ELF-1 (cell line): ENCODE measurements at regions not wholly inside any gene's neighbourhood (a gene's known extent, or its start where the extent isn't known, plus 50 kb on each side); places are given as distances from the start of the nearest gene placed in this dataset.
"Not testable (repeated sequence)": the region's sequence is repeated elsewhere in the genome, so short reads cannot be mapped to it uniquely, and the experiment has no call there.

Source experiments
- DNase-seq: peaks from one replicate; pipeline ENCODE4 v3.0.0-alpha.2; 2016; ENCODE audit warnings: low read depth, low spot score

GRCh38 chr3:153268564-153269279, 106.7 kb downstream of the RAP2B start:
- DNase-seq, result no peak

- DNase-seq, result no peak
Measured at GRCh38 chr3:153269730-153270129, 107.7 kb downstream of the RAP2B start.

DNA sequence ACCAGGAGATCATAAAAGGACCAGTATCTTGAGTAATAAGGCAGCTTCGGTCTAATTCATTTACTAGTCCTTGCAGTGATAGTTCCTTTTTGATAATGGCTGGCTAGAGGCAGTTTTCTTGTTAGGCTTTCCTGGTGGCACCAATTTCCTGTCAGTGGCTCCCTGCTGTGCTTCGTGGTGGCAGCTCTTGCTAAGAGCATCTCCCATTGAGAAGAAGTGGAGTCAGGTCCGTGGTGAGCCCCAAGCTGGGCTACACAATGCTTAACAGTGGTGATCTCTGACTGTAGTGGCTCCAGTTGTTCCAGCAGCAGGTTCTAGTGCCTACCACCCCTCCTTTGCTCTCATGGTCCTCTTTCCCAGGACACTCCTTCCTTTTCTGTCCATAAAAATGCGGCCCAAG, 111.2 kb downstream of the RAP2B start:
- DNase-seq, result no peak

GRCh38 chr3:153273767-153274435, 111.9 kb downstream of the RAP2B start:
- no peak for DNase-seq

GRCh38 chr3:153274561-153274960, 112.5 kb downstream of the RAP2B start:
- DNase-seq, result no peak

DNA sequence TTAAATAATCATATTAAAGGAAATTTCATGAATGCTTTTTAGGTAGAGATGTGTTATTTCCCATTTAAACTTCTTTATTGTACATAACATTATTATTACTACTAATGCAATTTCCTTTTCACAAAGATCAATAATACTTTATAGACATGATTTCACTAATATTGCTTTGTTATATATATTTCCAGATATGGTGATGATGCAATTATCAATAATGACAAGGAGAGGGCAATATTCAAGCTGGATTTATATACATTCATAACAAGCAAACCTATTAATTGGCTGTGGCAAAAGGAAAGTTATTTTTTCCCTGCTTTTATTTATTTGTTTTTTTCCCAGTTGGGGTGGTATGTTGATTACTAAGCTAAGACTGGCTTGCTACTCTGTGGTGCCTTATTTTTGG, 113.5 kb downstream of the RAP2B start:
- DNase-seq, result no peak

DNA sequence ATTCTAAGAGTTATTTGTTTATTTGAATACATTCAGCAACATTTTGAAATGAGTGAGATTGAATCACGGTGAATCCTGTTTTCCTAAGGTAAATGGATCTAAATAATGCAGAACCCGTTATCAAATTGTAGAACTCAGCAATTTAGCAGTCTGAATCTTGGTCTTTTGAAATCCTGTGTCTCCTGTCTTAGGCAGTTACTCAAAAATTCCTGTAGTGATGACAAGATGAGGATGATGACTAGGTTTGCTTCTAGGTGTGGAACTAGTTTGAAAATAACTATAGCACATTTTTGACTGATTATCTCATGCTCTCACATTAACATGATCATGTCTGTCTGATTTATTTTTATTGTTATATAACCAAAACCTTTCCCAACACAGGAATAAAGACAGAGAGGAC, 115.0 kb downstream of the RAP2B start:
- no peak for DNase-seq

DNA sequence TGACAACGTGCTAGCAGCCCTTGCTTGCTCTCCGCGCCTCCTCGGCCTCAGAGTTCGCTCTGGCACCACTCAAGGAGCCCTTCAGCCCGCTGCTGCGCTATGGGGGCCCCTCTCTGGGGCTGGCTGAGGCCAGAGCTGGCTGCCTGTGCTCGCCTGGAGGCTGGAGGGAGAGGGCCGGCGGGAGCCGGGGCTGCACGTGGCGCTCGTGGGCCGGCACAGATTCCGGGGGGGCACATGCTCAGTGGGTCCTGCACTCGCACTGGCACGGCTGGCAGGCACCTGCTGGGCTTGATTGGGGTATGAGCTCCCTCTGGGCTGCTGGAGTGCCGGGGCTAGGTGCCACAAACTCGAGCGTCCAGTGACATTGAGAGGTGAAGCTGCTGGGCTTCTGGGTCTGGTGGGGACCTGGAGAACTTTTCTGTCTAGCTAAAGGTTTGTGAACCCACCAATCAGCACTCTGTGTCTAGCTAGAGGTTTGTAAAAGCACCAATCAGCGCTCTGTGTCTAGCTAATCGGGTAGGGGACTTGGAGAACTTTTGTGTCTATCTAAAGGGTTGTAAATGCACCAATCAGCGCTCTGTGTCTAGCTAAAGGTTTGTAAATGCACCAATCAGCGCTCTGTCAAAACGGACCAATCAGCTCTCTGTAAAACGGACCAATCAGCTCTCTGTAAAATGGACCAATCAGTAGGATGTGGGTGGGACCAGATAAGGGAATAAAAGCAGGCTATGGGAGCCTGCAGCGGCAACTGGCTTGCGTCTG, 119.4 kb downstream of the RAP2B start:
- DNase-seq, result not testable (repeated sequence)

GRCh38 chr3:153282355-153282754, 120.3 kb downstream of the RAP2B start:
- no peak for DNase-seq

DNA sequence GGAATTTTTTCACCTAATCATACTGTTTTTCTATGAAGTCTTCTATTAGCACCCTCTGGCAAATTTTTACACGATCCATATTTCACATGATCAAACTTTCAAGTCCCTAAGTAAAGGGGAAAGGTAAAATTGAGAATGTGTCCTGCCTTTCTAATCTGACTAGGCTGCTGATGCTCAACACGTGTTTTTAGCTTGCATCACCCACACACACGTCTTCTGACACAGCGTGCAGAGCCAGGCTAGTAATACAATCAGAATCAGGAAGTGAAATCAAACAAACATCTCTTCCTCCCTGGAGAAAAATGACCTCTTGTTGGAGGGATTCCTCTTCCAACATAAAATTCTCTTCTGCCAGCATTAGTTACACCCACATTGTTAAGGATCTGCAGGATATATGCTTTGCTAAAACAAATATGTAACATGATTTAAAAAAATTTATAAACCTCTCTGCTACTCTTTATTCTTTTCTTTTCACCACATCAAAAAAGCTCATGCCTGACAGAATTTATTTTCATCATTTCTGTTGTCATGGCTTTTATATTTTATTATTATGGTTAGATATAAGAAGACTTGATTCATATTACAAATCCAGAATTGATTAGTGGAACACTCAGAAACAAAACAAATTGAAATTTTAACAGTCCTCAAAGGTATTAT, 122.4 kb downstream of the RAP2B start:
- DNase-seq, result no peak

DNA sequence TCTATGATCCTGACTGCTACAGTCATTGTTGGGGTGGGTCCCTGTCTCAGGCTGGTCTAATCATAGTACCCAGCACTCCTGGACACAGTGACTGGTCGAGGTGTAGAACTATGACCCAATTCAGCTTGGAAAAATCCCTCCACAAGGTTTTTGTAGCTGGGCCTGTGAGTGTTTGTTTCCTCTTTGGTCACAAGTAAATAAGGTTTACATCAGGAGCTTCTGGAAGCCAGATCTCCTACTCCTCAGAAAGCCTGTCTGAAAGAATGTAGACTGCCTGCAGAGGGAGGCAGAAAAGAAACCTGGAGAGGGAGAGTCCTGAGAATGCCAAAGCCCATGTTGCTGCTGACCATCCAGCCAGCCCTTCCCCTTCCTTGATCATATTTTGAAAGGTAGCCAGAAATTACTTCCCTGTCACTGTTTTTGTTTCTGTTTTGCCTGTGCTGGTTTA, 123.2 kb downstream of the RAP2B start:
- no peak for DNase-seq

DNA sequence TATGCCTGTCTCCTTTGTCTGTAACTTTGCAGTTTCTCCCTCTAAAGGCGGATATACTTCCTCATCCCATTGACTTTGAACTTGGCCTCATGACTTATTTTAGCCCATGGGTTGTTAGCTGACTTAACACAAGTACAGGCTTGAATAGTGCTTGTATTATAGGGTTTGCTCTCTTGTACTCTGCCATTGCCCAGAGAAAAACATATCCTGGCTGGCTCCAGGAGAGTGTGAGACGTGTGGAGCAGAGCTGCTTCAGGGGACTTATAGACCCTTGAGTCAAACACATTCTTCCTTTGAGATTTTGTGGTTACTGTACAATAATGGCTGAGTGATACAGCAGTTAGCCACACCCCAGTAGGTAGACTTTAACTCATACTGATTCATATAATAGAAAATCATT, 124.0 kb downstream of the RAP2B start:
- DNase-seq, result no peak

GRCh38 chr3:153287017-153287416, 125.0 kb downstream of the RAP2B start:
- DNase-seq, result no peak

- no peak for DNase-seq
Measured at GRCh38 chr3:153289334-153289808, 127.3 kb downstream of the RAP2B start.

GRCh38 chr3:153290268-153291015, 128.4 kb downstream of the RAP2B start:
- DNase-seq, result no peak

- DNase-seq, result peak; percentile 13
Measured at GRCh38 chr3:153291059-153291685, 129.1 kb downstream of the RAP2B start.

DNA sequence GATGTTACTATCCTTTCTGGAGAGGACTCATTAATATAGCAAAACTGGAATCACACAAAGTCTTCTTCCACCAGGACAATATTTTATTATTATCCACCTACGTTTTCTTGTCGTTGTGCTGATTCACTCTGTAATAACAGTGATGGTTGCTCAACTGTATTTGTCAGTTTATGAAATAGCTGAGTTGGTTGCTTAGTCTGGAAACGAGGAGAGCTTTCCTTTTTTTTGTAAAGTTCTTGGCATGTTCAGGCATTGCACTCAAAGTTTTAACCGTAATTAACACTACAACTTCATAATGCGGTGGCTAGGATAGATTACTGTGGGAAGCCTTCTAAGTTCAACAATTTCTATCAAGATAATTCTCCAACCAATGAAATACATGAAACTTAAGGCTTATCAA, 131.2 kb downstream of the RAP2B start:
- DNase-seq, result no peak

DNA sequence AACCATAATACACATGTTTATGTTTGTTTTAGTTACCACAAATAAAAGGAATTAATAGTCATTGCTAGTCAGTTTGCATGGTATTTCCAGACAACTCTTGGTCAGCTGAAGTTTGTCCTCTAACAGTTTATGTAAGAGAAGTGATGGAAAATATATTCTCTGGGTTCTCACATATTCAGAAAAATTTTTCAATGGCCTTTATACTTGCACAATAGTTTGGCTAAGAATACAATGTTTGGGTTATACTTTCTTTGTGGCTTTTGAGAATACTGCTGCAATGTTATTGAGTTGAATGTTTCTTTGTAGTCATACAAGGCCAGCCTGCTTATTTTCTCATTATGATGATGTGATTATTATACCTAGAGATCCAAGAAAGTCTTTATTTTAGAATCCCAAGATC, 133.9 kb downstream of the RAP2B start:
- DNase-seq, result no peak

- no peak for DNase-seq
Measured at GRCh38 chr3:153305189-153305588, 143.2 kb downstream of the RAP2B start.

- no peak for DNase-seq
Measured at GRCh38 chr3:153311541-153311940, 149.5 kb downstream of the RAP2B start.
